ENCODE measurements at regions not wholly inside any gene's neighbourhood (a gene's known extent, or its start where the extent isn't known, plus 50 kb on each side); places are given as distances from the start of the nearest gene placed in this dataset.

- no peak for DNase-seq
- H3K9ac ChIP-seq (ENCODE audit: insufficient read depth in 1 of 2, low read length in 2 of 2), result no peak overlapping the region
- no peak overlapping the region for H3K27ac ChIP-seq (ENCODE audit: low read depth in 1 of 2, low read length in 1 of 2)
- no peak for ATAC-seq (ENCODE audit: insufficient read depth, low FRiP score)
- H3K27me3 ChIP-seq (ENCODE audit: control insufficient read depth in 3 of 3, insufficient read depth in 3 of 3, low read length in 2 of 3), result no peaks in the 10 kb centered on the region
- H3K4me3 ChIP-seq, result no peak overlapping the region
- no peaks in the 10 kb centered on the region for H3K9me3 ChIP-seq (ENCODE audit: control insufficient read depth in 4 of 4, insufficient read depth in 3 of 4, low read length in 3 of 4)
- H3K36me3 ChIP-seq (ENCODE audit: control insufficient read depth in 4 of 4, insufficient read depth in 4 of 4, low read length in 4 of 4), result no peaks in the 10 kb centered on the region
- WGBS, 2 donors, result 88 to 97% methylated on average over 1 of the region's 1 CpG
- H3K4me1 ChIP-seq (ENCODE audit: control insufficient read depth in 5 of 5, insufficient read depth in 5 of 5, low read length in 5 of 5), result peaks cover 0 to 1% (median 0%) of the 10 kb centered on the region in 5 donors
- TF ChIP-seq CTCF (IDR thresholded peaks at IDR 0.05; ENCODE audit: control extremely low read depth, extremely low read depth), result no peak
These were observed 216.6 kb downstream of the HRH4 start for GRCh38 chr18:24677011-24677410.

GRCh38 chr18:24678107-24678506 lies 217.7 kb downstream of the HRH4 start:
- no peak overlapping the region for H3K9ac ChIP-seq (ENCODE audit: insufficient read depth in 1 of 2, low read length in 2 of 2)
- TF ChIP-seq CTCF (IDR thresholded peaks at IDR 0.05; ENCODE audit: control extremely low read depth, extremely low read depth), result no peak
- 96 to 97% methylated on average over 1 of the region's 1 CpG for whole genome bisulfite sequencing, 2 donors
- no peak overlapping the region for H3K27ac ChIP-seq (ENCODE audit: low read depth in 1 of 2, low read length in 1 of 2)
- DNase-seq (no peak), ATAC-seq (ENCODE audit: insufficient read depth, low FRiP score) (no peak)
- no peaks in the 10 kb centered on the region for H3K36me3 ChIP-seq (ENCODE audit: control insufficient read depth in 4 of 4, insufficient read depth in 4 of 4, low read length in 4 of 4)
- H3K27me3 ChIP-seq (ENCODE audit: control insufficient read depth in 3 of 3, insufficient read depth in 3 of 3, low read length in 2 of 3), result no peaks in the 10 kb centered on the region
- no peak overlapping the region for H3K4me3 ChIP-seq
- peaks cover 0 to 1% (median 0%) of the 10 kb centered on the region in 5 donors for H3K4me1 ChIP-seq (ENCODE audit: control insufficient read depth in 5 of 5, insufficient read depth in 5 of 5, low read length in 5 of 5)
- H3K9me3 ChIP-seq (ENCODE audit: control insufficient read depth in 4 of 4, insufficient read depth in 3 of 4, low read length in 3 of 4), result peaks cover 0 to 2% (median 0%) of the 10 kb centered on the region in 4 donors

- no peak for DNase-seq
- peaks cover 0 to 1% (median 0%) of the 10 kb centered on the region in 5 donors for H3K4me1 ChIP-seq (ENCODE audit: control insufficient read depth in 5 of 5, insufficient read depth in 5 of 5, low read length in 5 of 5)
- ATAC-seq (ENCODE audit: insufficient read depth, low FRiP score), result no peak
- no peak for TF ChIP-seq CTCF (IDR thresholded peaks at IDR 0.05; ENCODE audit: control extremely low read depth, extremely low read depth)
- H3K36me3 ChIP-seq (ENCODE audit: control insufficient read depth in 4 of 4, insufficient read depth in 4 of 4, low read length in 4 of 4), result no peaks in the 10 kb centered on the region
- no peak overlapping the region for H3K9ac ChIP-seq (ENCODE audit: insufficient read depth in 1 of 2, low read length in 2 of 2)
- H3K27ac ChIP-seq (ENCODE audit: low read depth in 1 of 2, low read length in 1 of 2), result no peak overlapping the region
- H3K9me3 ChIP-seq (ENCODE audit: control insufficient read depth in 4 of 4, insufficient read depth in 3 of 4, low read length in 3 of 4), result peaks cover 0 to 2% (median 0%) of the 10 kb centered on the region in 4 donors
- H3K4me3 ChIP-seq, result no peak overlapping the region
- no peaks in the 10 kb centered on the region for H3K27me3 ChIP-seq (ENCODE audit: control insufficient read depth in 3 of 3, insufficient read depth in 3 of 3, low read length in 2 of 3)
- WGBS, 2 donors, result 78 to 96% methylated on average over 3 of the region's 3 CpGs
These were observed 218.2 kb downstream of the HRH4 start for GRCh38 chr18:24678626-24679025.

- TF ChIP-seq CTCF (IDR thresholded peaks at IDR 0.05; ENCODE audit: control extremely low read depth, extremely low read depth), result no peak
- Histone ChIP-seq H3K27me3 (ENCODE audit: control insufficient read depth in 3 of 3, insufficient read depth in 3 of 3, low read length in 2 of 3) (no peaks in the 10 kb centered on the region), H3K27ac (ENCODE audit: low read depth in 1 of 2, low read length in 1 of 2) (no peak overlapping the region), H3K9ac (ENCODE audit: insufficient read depth in 1 of 2, low read length in 2 of 2) (no peak overlapping the region), H3K9me3 (ENCODE audit: control insufficient read depth in 4 of 4, insufficient read depth in 3 of 4, low read length in 3 of 4) (peaks cover 0 to 2% (median 0%) of the 10 kb centered on the region in 4 donors), H3K36me3 (ENCODE audit: control insufficient read depth in 4 of 4, insufficient read depth in 4 of 4, low read length in 4 of 4) (no peaks in the 10 kb centered on the region), H3K4me3 (no peak overlapping the region), H3K4me1 (ENCODE audit: control insufficient read depth in 5 of 5, insufficient read depth in 5 of 5, low read length in 5 of 5) (peaks cover 0 to 1% (median 0%) of the 10 kb centered on the region in 5 donors)
- ATAC-seq (ENCODE audit: insufficient read depth, low FRiP score) (no peak), DNase-seq (no peak)
- WGBS, 2 donors, result 57 to 67% methylated on average over 4 of the region's 4 CpGs
These were observed 218.6 kb downstream of the HRH4 start for GRCh38 chr18:24679062-24679461.
